ENCODE measurements at regions not wholly inside any gene's neighbourhood (a gene's known extent, or its start where the extent isn't known, plus 50 kb on each side); places are given as distances from the start of the nearest gene placed in this dataset.

DNA sequence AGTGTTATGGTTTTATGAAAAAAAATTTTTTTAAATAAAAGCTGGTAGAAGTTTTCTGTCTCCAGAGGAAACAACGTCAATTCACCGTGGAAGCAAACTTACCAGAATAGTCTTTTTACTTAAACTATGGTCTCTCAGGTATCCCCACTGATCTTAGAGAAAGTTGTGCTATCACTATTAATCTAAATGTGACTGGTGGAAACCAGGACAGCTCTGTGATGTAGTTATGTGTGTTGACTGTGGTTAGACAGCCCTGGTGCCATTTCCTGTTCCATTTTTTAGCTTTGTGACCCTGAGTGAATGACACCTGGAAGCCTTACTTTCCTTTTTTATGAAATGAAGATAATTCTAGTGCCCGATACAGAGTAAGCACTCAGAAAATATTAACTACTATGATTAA, 111.8 kb upstream of the HUWE1 start:
- TF ChIP-seq, protein P1, sequence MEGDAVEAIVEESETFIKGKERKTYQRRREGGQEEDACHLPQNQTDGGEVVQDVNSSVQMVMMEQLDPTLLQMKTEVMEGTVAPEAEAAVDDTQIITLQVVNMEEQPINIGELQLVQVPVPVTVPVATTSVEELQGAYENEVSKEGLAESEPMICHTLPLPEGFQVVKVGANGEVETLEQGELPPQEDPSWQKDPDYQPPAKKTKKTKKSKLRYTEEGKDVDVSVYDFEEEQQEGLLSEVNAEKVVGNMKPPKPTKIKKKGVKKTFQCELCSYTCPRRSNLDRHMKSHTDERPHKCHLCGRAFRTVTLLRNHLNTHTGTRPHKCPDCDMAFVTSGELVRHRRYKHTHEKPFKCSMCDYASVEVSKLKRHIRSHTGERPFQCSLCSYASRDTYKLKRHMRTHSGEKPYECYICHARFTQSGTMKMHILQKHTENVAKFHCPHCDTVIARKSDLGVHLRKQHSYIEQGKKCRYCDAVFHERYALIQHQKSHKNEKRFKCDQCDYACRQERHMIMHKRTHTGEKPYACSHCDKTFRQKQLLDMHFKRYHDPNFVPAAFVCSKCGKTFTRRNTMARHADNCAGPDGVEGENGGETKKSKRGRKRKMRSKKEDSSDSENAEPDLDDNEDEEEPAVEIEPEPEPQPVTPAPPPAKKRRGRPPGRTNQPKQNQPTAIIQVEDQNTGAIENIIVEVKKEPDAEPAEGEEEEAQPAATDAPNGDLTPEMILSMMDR (IDR thresholded peaks at IDR 0.05 in 4 of 5, conservative IDR thresholded peaks at IDR 0.05 in 1 of 5): no peak
- no peak for TF ChIP-seq POLR2A (IDR thresholded peaks at IDR 0.05)

Data from gastrocnemius medialis (tissue), 4 donors.